Colonic mucosa (tissue), 4 donors: ENCODE measurements at regions not wholly inside any gene's neighbourhood (a gene's known extent, or its start where the extent isn't known, plus 50 kb on each side); places are given as distances from the start of the nearest gene placed in this dataset.

Source experiments
- DNase-seq: peaks from one replicate; pipeline ENCODE4 v3.0.0-alpha.2; 2020
- H3K27ac ChIP-seq: fragments of 200-600 bp; one replicate; pipeline ENCODE4 v1.8.0; 2021
- H3K27me3 ChIP-seq: fragments of 200-600 bp; one replicate; pipeline ENCODE4 v1.8.0; 2021
- H3K36me3 ChIP-seq: fragments of 200-600 bp; one replicate; pipeline ENCODE4 v1.8.0; 2021
- H3K4me1 ChIP-seq: fragments of 200-600 bp; one replicate; pipeline ENCODE4 v1.8.0; 2021; ENCODE audit warnings: mild to moderate bottlenecking
- H3K4me3 ChIP-seq: fragments of 200-600 bp; one replicate; pipeline ENCODE4 v1.8.0; 2021
- H3K9ac ChIP-seq, 2 donors: one replicate each; pipeline ENCODE4 v1.7.0; 2013; ENCODE audit warnings: control low read depth in 2 of 2, low read depth in 2 of 2, low read length in 2 of 2
- H3K9me3 ChIP-seq: fragments of 200-600 bp; one replicate; pipeline ENCODE4 v1.8.0; 2021
- CTCF ChIP-seq: fragments of 200-600 bp; IDR thresholded peaks from one replicate; pipeline ENCODE4 v1.8.0; 2022; ENCODE audit warnings: antibody characterized with exemption, mild to moderate bottlenecking
- intact Hi-C: fragments of 100-400 bp; cut with DNase I; formaldehyde crosslinking; loops from one replicate; pipeline ENCODE4 v1.14.1; 2022
- donor health status: healthy.
- donor health status: DM: no; HTN: no; CAD: no.
- donor health status: DM: no; HTN: no; CAD: no.

- Histone ChIP-seq H3K36me3 (no peaks in the 10 kb centered on the region), H3K9ac (no peak overlapping the region), H3K4me1 (peaks cover 6% of the 10 kb centered on the region), H3K4me3 (no peak overlapping the region), H3K9me3 (no peaks in the 10 kb centered on the region), H3K27me3 (no peaks in the 10 kb centered on the region), H3K27ac (no peak overlapping the region)
- TF ChIP-seq CTCF, result no peak
- DNase-seq, result no peak
- intact Hi-C loops, result no loop called here
These were observed 69.7 kb upstream of the ATP11B start for GRCh38 chr3:182723596-182723995.

- no peaks in the 10 kb centered on the region for H3K9me3 ChIP-seq
- DNase-seq, result peak; percentile 58
- no peaks in the 10 kb centered on the region for H3K27me3 ChIP-seq
- TF ChIP-seq CTCF, result no peak
- H3K9ac ChIP-seq, result no peak overlapping the region
- H3K27ac ChIP-seq, result no peak overlapping the region
- H3K36me3 ChIP-seq, result no peaks in the 10 kb centered on the region
- no peak overlapping the region for H3K4me3 ChIP-seq
- intact Hi-C loops, result no loop called here
- peaks cover 6% of the 10 kb centered on the region for H3K4me1 ChIP-seq
These were observed 67.7 kb upstream of the ATP11B start for GRCh38 chr3:182725372-182726251.

GRCh38 chr3:182726258-182727142, 66.8 kb upstream of the ATP11B start:
- H3K36me3 ChIP-seq, result no peaks in the 10 kb centered on the region
- H3K27ac ChIP-seq, result no peak overlapping the region
- no peaks in the 10 kb centered on the region for H3K27me3 ChIP-seq
- intact Hi-C loops, result no loop called here
- H3K9me3 ChIP-seq, result no peaks in the 10 kb centered on the region
- peaks cover 6% of the 10 kb centered on the region for H3K4me1 ChIP-seq
- H3K9ac ChIP-seq, result peak overlapping the region in 1 of 2 donors; percentile 27
- peak; percentile 57 for DNase-seq
- no peak overlapping the region for H3K4me3 ChIP-seq
- no peak for TF ChIP-seq CTCF

GRCh38 chr3:182728238-182728637, 65.1 kb upstream of the ATP11B start:
- Histone ChIP-seq H3K36me3 (no peaks in the 10 kb centered on the region), H3K9ac (no peak overlapping the region), H3K4me1 (peaks cover 6% of the 10 kb centered on the region), H3K9me3 (no peaks in the 10 kb centered on the region), H3K27me3 (no peaks in the 10 kb centered on the region), H3K27ac (no peak overlapping the region), H3K4me3 (no peak overlapping the region)
- no peak for DNase-seq
- no peak for TF ChIP-seq CTCF
- intact Hi-C loops, result no loop called here

- no peak overlapping the region for H3K27ac ChIP-seq
- H3K4me1 ChIP-seq, result peaks cover 6% of the 10 kb centered on the region
- H3K27me3 ChIP-seq, result no peaks in the 10 kb centered on the region
- no peaks in the 10 kb centered on the region for H3K36me3 ChIP-seq
- intact Hi-C loops, result no loop called here
- no peak overlapping the region for H3K4me3 ChIP-seq
- H3K9me3 ChIP-seq, result no peaks in the 10 kb centered on the region
- no peak for TF ChIP-seq CTCF
- H3K9ac ChIP-seq, result peak overlapping the region in 1 of 2 donors; percentile 24
- no peak for DNase-seq
These were observed 63.2 kb upstream of the ATP11B start for GRCh38 chr3:182729903-182730674.
